Gastroesophageal sphincter (tissue), 3 donors: ENCODE measurements at regions not wholly inside any gene's neighbourhood (a gene's known extent, or its start where the extent isn't known, plus 50 kb on each side); places are given as distances from the start of the nearest gene placed in this dataset.

Source experiments
- EP300 ChIP-seq: sonication (generic); formaldehyde crosslinking; IDR thresholded peaks from one replicate; pipeline ENCODE4 v1.6.1; 2017; ENCODE audit warnings: antibody characterized with exemption, mild to moderate bottlenecking
- POLR2A ChIP-seq, 2 donors: fragments of 450-650 bp; IDR thresholded peaks; one replicate each; pipeline ENCODE4 v1.6.1; 2017; ENCODE audit warnings: antibody characterized with exemption in 2 of 2, mild to moderate bottlenecking in 2 of 2, moderate library complexity in 1 of 2
- TF ChIP-seq, protein P1 (sequence below), 4 experiments: fragments of 200-600 bp in 2 of 4; fragments of 450-650 bp in 2 of 4; sonication (generic) in 1 of 4; IDR thresholded peaks; one replicate each; pipeline ENCODE4 v1.5.1; 2017 to 2019; ENCODE audit warnings: antibody characterized with exemption in 4 of 4, mild to moderate bottlenecking in 2 of 4, moderate library complexity in 2 of 4

DNA sequence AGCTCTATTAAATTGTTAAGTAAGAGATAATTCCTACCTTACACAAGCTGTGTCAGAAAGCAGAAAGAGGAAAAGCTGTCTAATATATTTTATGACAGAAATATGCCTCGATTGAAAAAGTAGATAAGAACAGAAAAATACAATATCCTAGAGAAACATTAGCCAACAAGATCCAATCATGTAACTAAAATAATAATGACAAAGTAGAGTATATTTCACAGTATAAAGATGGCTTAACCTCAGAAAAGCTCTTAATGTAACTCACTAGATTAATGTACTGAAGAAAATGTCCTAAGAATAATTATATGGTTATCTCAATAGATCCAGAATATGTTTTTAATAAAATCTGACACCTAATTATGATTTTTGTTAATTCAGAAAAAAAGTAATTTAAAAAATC is 89.8 kb upstream of the HABP2 start:
- TF ChIP-seq, protein P1, sequence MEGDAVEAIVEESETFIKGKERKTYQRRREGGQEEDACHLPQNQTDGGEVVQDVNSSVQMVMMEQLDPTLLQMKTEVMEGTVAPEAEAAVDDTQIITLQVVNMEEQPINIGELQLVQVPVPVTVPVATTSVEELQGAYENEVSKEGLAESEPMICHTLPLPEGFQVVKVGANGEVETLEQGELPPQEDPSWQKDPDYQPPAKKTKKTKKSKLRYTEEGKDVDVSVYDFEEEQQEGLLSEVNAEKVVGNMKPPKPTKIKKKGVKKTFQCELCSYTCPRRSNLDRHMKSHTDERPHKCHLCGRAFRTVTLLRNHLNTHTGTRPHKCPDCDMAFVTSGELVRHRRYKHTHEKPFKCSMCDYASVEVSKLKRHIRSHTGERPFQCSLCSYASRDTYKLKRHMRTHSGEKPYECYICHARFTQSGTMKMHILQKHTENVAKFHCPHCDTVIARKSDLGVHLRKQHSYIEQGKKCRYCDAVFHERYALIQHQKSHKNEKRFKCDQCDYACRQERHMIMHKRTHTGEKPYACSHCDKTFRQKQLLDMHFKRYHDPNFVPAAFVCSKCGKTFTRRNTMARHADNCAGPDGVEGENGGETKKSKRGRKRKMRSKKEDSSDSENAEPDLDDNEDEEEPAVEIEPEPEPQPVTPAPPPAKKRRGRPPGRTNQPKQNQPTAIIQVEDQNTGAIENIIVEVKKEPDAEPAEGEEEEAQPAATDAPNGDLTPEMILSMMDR (IDR thresholded peaks at IDR 0.05): no peak
- no peak for TF ChIP-seq EP300
- TF ChIP-seq POLR2A (IDR thresholded peaks at IDR 0.05): no peak
